ENCODE measurements at regions not wholly inside any gene's neighbourhood (a gene's known extent, or its start where the extent isn't known, plus 50 kb on each side); places are given as distances from the start of the nearest gene placed in this dataset.

- Histone ChIP-seq H3K9me3 (ENCODE audit: insufficient read depth, low read depth, low read length) (no peaks in the 10 kb centered on the region), H3K4me1 (ENCODE audit: insufficient read depth, low read length) (no peaks in the 10 kb centered on the region), H3K36me3 (ENCODE audit: insufficient read depth, low read length) (no peaks in the 10 kb centered on the region), H3K9ac (ENCODE audit: low read depth, low read length) (no peak overlapping the region), H3K27ac (ENCODE audit: low read depth, low read length) (no peak overlapping the region), H3K27me3 (ENCODE audit: insufficient read depth, low read length) (no peaks in the 10 kb centered on the region), H3K4me3 (ENCODE audit: low read length) (no peak overlapping the region)
- WGBS: 93% methylated on average over 10 of the region's 10 CpGs
These were observed 125.2 kb upstream of the PIK3C3 start for GRCh38 chr18:41829647-41830516.

DNA sequence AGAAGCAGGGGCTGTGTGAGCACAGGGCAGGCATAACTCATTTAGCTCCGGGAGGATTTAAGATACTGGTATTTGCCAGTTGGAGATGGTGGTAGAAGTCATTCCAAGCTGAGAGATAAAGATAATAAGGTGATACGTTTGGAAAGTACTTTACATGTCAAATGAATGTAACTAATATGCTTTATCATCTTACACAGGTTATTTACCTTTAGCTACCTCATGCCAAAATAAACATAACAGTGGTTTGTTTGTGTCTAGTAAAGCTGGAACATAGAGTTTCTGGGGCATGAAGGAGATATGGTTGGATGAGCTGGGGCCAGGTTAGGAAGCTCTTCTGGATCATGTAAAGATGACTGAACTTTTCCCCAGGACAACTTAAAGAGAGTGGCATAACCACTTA, 126.9 kb upstream of the PIK3C3 start:
- 79% methylated on average over 1 of the region's 2 CpGs for WGBS
- Histone ChIP-seq H3K4me3 (ENCODE audit: low read length) (no peak overlapping the region), H3K36me3 (ENCODE audit: insufficient read depth, low read length) (no peaks in the 10 kb centered on the region), H3K9ac (ENCODE audit: low read depth, low read length) (no peak overlapping the region), H3K27ac (ENCODE audit: low read depth, low read length) (no peak overlapping the region), H3K4me1 (ENCODE audit: insufficient read depth, low read length) (no peaks in the 10 kb centered on the region), H3K27me3 (ENCODE audit: insufficient read depth, low read length) (no peaks in the 10 kb centered on the region), H3K9me3 (ENCODE audit: insufficient read depth, low read depth, low read length) (no peaks in the 10 kb centered on the region)

DNA sequence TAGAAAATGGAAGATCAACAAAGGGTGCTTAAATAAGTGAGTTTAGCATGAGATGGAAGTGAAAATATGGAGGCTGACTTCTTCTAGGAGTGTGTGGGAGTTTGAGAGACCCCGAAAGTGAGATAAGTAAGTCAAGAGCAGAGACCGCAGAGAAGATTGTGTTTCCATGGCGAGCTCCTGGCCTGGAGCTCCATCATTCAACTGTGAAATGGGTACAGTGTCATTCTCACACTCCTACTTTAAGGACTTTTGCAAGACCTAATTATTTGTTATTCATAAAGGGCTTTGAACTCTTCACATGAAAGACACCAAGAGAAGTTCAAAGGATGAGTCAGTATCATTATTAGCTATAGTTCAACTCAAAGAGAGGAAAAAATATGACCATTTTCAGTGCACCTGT, 134.2 kb upstream of the PIK3C3 start:
- Histone ChIP-seq H3K36me3 (ENCODE audit: insufficient read depth, low read length) (no peaks in the 10 kb centered on the region), H3K4me1 (ENCODE audit: insufficient read depth, low read length) (peaks cover 8% of the 10 kb centered on the region), H3K27ac (ENCODE audit: low read depth, low read length) (no peak overlapping the region), H3K4me3 (ENCODE audit: low read length) (no peak overlapping the region), H3K27me3 (ENCODE audit: insufficient read depth, low read length) (no peaks in the 10 kb centered on the region), H3K9ac (ENCODE audit: low read depth, low read length) (no peak overlapping the region), H3K9me3 (ENCODE audit: insufficient read depth, low read depth, low read length) (no peaks in the 10 kb centered on the region)
- over 99% methylated on average over 3 of the region's 3 CpGs for WGBS

- 89% methylated on average over 11 of the region's 11 CpGs for WGBS
- H3K9ac ChIP-seq (ENCODE audit: low read depth, low read length): no peak overlapping the region
- H3K27me3 ChIP-seq (ENCODE audit: insufficient read depth, low read length): no peaks in the 10 kb centered on the region
- no peaks in the 10 kb centered on the region for H3K36me3 ChIP-seq (ENCODE audit: insufficient read depth, low read length)
- H3K9me3 ChIP-seq (ENCODE audit: insufficient read depth, low read depth, low read length): no peaks in the 10 kb centered on the region
- no peak overlapping the region for H3K4me3 ChIP-seq (ENCODE audit: low read length)
- no peak overlapping the region for H3K27ac ChIP-seq (ENCODE audit: low read depth, low read length)
- H3K4me1 ChIP-seq (ENCODE audit: insufficient read depth, low read length): peaks cover 8% of the 10 kb centered on the region
These were observed 136.4 kb upstream of the PIK3C3 start for GRCh38 chr18:41818381-41819355.

DNA sequence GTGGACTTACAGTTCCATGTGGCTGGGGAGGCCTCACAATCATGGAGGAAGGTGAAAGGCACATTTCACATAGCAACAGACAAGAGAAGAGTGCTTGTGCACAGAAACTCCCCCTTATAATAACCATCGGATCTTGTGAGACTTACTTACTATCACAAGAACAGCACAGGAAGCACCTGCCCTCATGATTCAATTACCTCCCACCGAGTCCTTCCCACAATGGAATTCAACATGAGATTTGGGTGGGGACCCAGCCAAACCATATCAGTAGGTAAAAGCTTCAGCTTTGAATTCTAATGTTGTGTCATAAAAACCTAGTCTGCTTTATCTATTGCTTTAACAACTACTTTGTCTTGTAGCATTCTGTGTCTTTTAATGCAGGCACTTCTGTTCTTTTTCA, 140.4 kb upstream of the PIK3C3 start:
- H3K27ac ChIP-seq (ENCODE audit: low read depth, low read length): no peak overlapping the region
- H3K9me3 ChIP-seq (ENCODE audit: insufficient read depth, low read depth, low read length): no peaks in the 10 kb centered on the region
- H3K36me3 ChIP-seq (ENCODE audit: insufficient read depth, low read length): no peaks in the 10 kb centered on the region
- peaks cover 8% of the 10 kb centered on the region for H3K4me1 ChIP-seq (ENCODE audit: insufficient read depth, low read length)
- 94% methylated on average over 2 of the region's 2 CpGs for WGBS
- H3K27me3 ChIP-seq (ENCODE audit: insufficient read depth, low read length): no peaks in the 10 kb centered on the region
- H3K9ac ChIP-seq (ENCODE audit: low read depth, low read length): no peak overlapping the region
- H3K4me3 ChIP-seq (ENCODE audit: low read length): no peak overlapping the region

- H3K36me3 ChIP-seq (ENCODE audit: insufficient read depth, low read length): no peaks in the 10 kb centered on the region
- no peaks in the 10 kb centered on the region for H3K9me3 ChIP-seq (ENCODE audit: insufficient read depth, low read depth, low read length)
- no peak overlapping the region for H3K27ac ChIP-seq (ENCODE audit: low read depth, low read length)
- WGBS: 93% methylated on average over 2 of the region's 2 CpGs
- no peak overlapping the region for H3K4me3 ChIP-seq (ENCODE audit: low read length)
- H3K9ac ChIP-seq (ENCODE audit: low read depth, low read length): no peak overlapping the region
- H3K27me3 ChIP-seq (ENCODE audit: insufficient read depth, low read length): no peaks in the 10 kb centered on the region
- no peaks in the 10 kb centered on the region for H3K4me1 ChIP-seq (ENCODE audit: insufficient read depth, low read length)
These were observed 145.4 kb upstream of the PIK3C3 start for GRCh38 chr18:41809652-41810051.

DNA sequence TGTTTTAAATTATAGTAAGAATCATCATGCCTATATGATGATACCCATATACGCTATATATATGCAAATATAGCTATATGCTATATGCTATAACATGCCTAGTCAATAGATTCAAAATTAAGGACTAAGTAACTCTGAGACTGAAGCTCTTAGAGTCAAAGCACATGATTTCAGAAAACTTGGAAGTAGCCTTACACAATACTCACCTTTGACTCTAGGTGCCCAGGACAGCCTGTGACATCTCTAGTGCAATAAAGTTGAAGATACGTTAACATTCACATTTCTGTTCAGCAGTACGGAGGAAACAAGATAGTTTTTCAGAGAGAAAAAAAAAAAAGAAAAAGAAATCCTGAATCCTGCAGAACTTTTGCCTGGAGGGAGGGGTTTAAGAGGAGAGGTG, 149.7 kb upstream of the PIK3C3 start:
- H3K9ac ChIP-seq (ENCODE audit: low read depth, low read length): no peak overlapping the region
- WGBS: 95% methylated on average over 2 of the region's 3 CpGs
- H3K27me3 ChIP-seq (ENCODE audit: insufficient read depth, low read length): no peaks in the 10 kb centered on the region
- H3K9me3 ChIP-seq (ENCODE audit: insufficient read depth, low read depth, low read length): no peaks in the 10 kb centered on the region
- H3K36me3 ChIP-seq (ENCODE audit: insufficient read depth, low read length): no peaks in the 10 kb centered on the region
- no peaks in the 10 kb centered on the region for H3K4me1 ChIP-seq (ENCODE audit: insufficient read depth, low read length)
- no peak overlapping the region for H3K4me3 ChIP-seq (ENCODE audit: low read length)
- no peak overlapping the region for H3K27ac ChIP-seq (ENCODE audit: low read depth, low read length)

- Histone ChIP-seq H3K4me3 (ENCODE audit: low read length) (no peak overlapping the region), H3K27ac (ENCODE audit: low read depth, low read length) (no peak overlapping the region), H3K4me1 (ENCODE audit: insufficient read depth, low read length) (no peaks in the 10 kb centered on the region), H3K9ac (ENCODE audit: low read depth, low read length) (no peak overlapping the region), H3K9me3 (ENCODE audit: insufficient read depth, low read depth, low read length) (no peaks in the 10 kb centered on the region), H3K27me3 (ENCODE audit: insufficient read depth, low read length) (no peaks in the 10 kb centered on the region), H3K36me3 (ENCODE audit: insufficient read depth, low read length) (no peaks in the 10 kb centered on the region)
- 86% methylated on average over 2 of the region's 2 CpGs for WGBS
These were observed 156.2 kb upstream of the PIK3C3 start for GRCh38 chr18:41798879-41799278.

DNA sequence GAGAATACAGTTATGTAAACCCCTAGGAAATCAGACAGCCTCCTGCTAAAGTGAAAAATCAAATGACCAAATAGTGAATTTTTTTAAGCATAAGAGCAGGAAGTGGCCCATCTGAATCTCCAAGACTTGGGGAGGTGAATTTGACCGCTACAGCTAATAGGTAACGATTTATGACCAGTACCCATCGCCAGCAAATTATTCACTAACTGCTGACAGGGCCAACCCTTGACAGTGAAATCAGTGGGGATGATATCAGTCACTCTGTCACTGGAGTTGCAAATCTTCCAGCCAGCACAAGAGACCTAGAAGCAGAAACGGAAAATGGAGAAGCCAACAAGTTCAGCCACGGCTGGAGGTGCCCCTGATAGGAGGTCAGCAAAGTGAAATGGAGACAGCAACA, 164.3 kb upstream of the PIK3C3 start:
- H3K9me3 ChIP-seq (ENCODE audit: insufficient read depth, low read depth, low read length): no peaks in the 10 kb centered on the region
- no peaks in the 10 kb centered on the region for H3K36me3 ChIP-seq (ENCODE audit: insufficient read depth, low read length)
- H3K9ac ChIP-seq (ENCODE audit: low read depth, low read length): no peak overlapping the region
- 96% methylated on average over 5 of the region's 5 CpGs for WGBS
- H3K27ac ChIP-seq (ENCODE audit: low read depth, low read length): no peak overlapping the region
- H3K4me3 ChIP-seq (ENCODE audit: low read length): no peak overlapping the region
- H3K27me3 ChIP-seq (ENCODE audit: insufficient read depth, low read length): no peaks in the 10 kb centered on the region
- H3K4me1 ChIP-seq (ENCODE audit: insufficient read depth, low read length): no peaks in the 10 kb centered on the region

DNA sequence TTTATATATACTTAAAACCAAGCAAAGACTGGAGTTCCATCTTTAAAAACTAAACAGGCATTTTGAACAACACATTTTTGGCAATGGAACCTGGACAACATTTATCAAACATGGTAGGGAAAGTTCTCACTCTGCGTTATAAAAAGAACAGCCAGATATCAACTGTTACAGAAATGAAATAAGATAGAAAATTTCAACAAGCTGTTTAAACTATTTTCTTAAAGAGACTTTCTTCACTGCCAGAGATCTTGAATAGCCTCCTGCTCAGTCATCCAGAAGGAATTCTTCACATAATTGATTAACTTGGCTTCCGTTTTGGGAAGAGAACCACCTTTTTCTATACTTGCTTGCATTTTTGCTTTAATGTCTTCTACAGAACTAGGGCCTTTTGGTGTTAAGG, 166.0 kb upstream of the PIK3C3 start:
- Histone ChIP-seq H3K27me3 (ENCODE audit: insufficient read depth, low read length) (no peaks in the 10 kb centered on the region), H3K4me3 (ENCODE audit: low read length) (no peak overlapping the region), H3K36me3 (ENCODE audit: insufficient read depth, low read length) (no peaks in the 10 kb centered on the region), H3K9ac (ENCODE audit: low read depth, low read length) (no peak overlapping the region), H3K4me1 (ENCODE audit: insufficient read depth, low read length) (no peaks in the 10 kb centered on the region), H3K9me3 (ENCODE audit: insufficient read depth, low read depth, low read length) (no peaks in the 10 kb centered on the region), H3K27ac (ENCODE audit: low read depth, low read length) (no peak overlapping the region)
- WGBS: 63% methylated on average over 1 of the region's 2 CpGs

- no peak overlapping the region for H3K27ac ChIP-seq (ENCODE audit: low read depth, low read length)
- no peaks in the 10 kb centered on the region for H3K4me1 ChIP-seq (ENCODE audit: insufficient read depth, low read length)
- H3K36me3 ChIP-seq (ENCODE audit: insufficient read depth, low read length): no peaks in the 10 kb centered on the region
- H3K27me3 ChIP-seq (ENCODE audit: insufficient read depth, low read length): no peaks in the 10 kb centered on the region
- H3K9ac ChIP-seq (ENCODE audit: low read depth, low read length): no peak overlapping the region
- H3K9me3 ChIP-seq (ENCODE audit: insufficient read depth, low read depth, low read length): no peaks in the 10 kb centered on the region
- H3K4me3 ChIP-seq (ENCODE audit: low read length): no peak overlapping the region
- WGBS: 91% methylated on average over 1 of the region's 1 CpG
These were observed 171.2 kb upstream of the PIK3C3 start for GRCh38 chr18:41783879-41784278.
